HEK293T (cell line): ENCODE measurements at regions not wholly inside any gene's neighbourhood (a gene's known extent, or its start where the extent isn't known, plus 50 kb on each side); places are given as distances from the start of the nearest gene placed in this dataset.

Experiments
- CTCF ChIA-PET: fragments of 350-600 bp; formaldehyde crosslinking; extraction: SDS; loops from one replicate; lab custom pipeline; 2021; ENCODE audit warnings: antibody characterized with exemption, inconsistent platforms; lab: Yijun Ruan, JAX
- POLR2A ChIA-PET: fragments of 350-600 bp; formaldehyde crosslinking; extraction: SDS; loops from one replicate; lab custom pipeline; 2020; ENCODE audit warnings: antibody characterized with exemption, inconsistent platforms; lab: Yijun Ruan, JAX
- DNase-seq: peaks from one replicate; pipeline ENCODE4 v3.0.0; 2012; ENCODE audit warnings: mixed read lengths; ENCODE audit errors: extremely low spot score
- ARNT ChIP-seq: fragments of 450-650 bp; IDR thresholded peaks from 2 replicates; pipeline ENCODE4 v1.6.1; 2017; ENCODE audit warnings: mild to moderate bottlenecking
- BHLHE40 ChIP-seq: fragments of 450-650 bp; IDR thresholded peaks from 2 replicates; pipeline ENCODE4 v1.6.1; 2016; ENCODE audit warnings: mild to moderate bottlenecking, moderate library complexity, borderline replicate concordance
- CTBP1 ChIP-seq: fragments of 450-650 bp; IDR thresholded peaks from 2 replicates; pipeline ENCODE4 v1.6.1; 2016; ENCODE audit warnings: borderline replicate concordance
- ELF4 ChIP-seq: fragments of 450-650 bp; IDR thresholded peaks from 2 replicates; pipeline ENCODE4 v1.6.1; 2017; ENCODE audit warnings: antibody characterized with exemption
- FOXA1 ChIP-seq: fragments of 450-650 bp; IDR thresholded peaks from 2 replicates; pipeline ENCODE4 v1.6.1; 2016; ENCODE audit warnings: mild to moderate bottlenecking
- FOXK2 ChIP-seq: fragments of 450-650 bp; IDR thresholded peaks from 2 replicates; pipeline ENCODE4 v1.6.1; 2016; ENCODE audit warnings: mild to moderate bottlenecking
- FOXM1 ChIP-seq: fragments of 450-650 bp; IDR thresholded peaks from 2 replicates; pipeline ENCODE4 v1.6.1; 2017; ENCODE audit warnings: mild to moderate bottlenecking, borderline replicate concordance
- HDGF ChIP-seq: fragments of 450-650 bp; IDR thresholded peaks from 2 replicates; pipeline ENCODE4 v1.6.1; 2017; ENCODE audit warnings: antibody characterized with exemption, borderline replicate concordance
- L3MBTL2 ChIP-seq: fragments of 450-650 bp; conservative IDR thresholded peaks from 2 replicates; pipeline ENCODE4 v1.6.1; 2016; ENCODE audit warnings: mild to moderate bottlenecking
- LEF1 ChIP-seq: fragments of 450-650 bp; IDR thresholded peaks from 2 replicates; pipeline ENCODE4 v1.6.1; 2017; ENCODE audit warnings: mild to moderate bottlenecking, borderline replicate concordance
- NFRKB ChIP-seq: fragments of 450-650 bp; IDR thresholded peaks from 2 replicates; pipeline ENCODE4 v1.6.1; 2016; ENCODE audit warnings: mild to moderate bottlenecking, moderate library complexity
- SP1 ChIP-seq: fragments of 450-650 bp; IDR thresholded peaks from 2 replicates; pipeline ENCODE4 v1.6.1; 2017
- SUZ12 ChIP-seq: fragments of 450-650 bp; IDR thresholded peaks from 2 replicates; pipeline ENCODE4 v1.6.1; 2016; ENCODE audit warnings: mild to moderate bottlenecking
- TARDBP ChIP-seq: fragments of 450-650 bp; IDR thresholded peaks from 2 replicates; pipeline ENCODE4 v1.6.1; 2016
- ZNF384 ChIP-seq: fragments of 450-650 bp; IDR thresholded peaks from 2 replicates; pipeline ENCODE4 v1.6.1; 2016
- TF ChIP-seq, protein P1 (sequence below): fragments of 450-650 bp; IDR thresholded peaks from 2 replicates; pipeline ENCODE4 v1.6.1; 2016

DNA sequence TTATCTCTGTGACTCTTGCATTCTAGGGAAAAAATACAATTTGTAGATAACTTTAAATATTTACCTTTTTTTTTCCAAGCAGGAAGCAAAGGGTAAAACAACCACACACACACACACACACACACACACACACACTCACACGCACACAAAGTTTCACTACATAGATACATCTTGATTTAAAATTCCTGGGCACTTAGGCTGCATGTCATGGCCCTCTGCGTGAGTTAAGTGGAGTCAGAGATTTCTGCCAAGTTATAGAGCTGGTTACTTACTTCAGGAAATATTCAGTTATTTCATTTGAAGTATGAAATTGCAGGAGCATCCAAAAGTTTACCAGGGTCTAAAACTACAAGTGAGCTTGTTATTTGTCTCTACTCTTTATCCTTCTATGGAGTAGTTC lies 612.0 kb downstream of the IRS1 start:
- CTCF ChIA-PET = interaction anchor here (0.7 kb wide), 1 partner anchor 20 kb away, joined by 3 read pairs; no protein-coding TSS in a partner anchor
- TF ChIP-seq CTBP1 = no peak
- no peak for TF ChIP-seq ARNT
- TF ChIP-seq BHLHE40 = no peak
- no peak for TF ChIP-seq FOXK2
- TF ChIP-seq, protein P1, sequence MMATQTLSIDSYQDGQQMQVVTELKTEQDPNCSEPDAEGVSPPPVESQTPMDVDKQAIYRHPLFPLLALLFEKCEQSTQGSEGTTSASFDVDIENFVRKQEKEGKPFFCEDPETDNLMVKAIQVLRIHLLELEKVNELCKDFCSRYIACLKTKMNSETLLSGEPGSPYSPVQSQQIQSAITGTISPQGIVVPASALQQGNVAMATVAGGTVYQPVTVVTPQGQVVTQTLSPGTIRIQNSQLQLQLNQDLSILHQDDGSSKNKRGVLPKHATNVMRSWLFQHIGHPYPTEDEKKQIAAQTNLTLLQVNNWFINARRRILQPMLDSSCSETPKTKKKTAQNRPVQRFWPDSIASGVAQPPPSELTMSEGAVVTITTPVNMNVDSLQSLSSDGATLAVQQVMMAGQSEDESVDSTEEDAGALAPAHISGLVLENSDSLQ = no peak
- TF ChIP-seq FOXA1 = no peak
- no peak for TF ChIP-seq TARDBP
- DNase-seq = no peak
- POLR2A ChIA-PET = no interaction called here

GRCh38 chr2:226187156-226187555 lies 612.5 kb downstream of the IRS1 start:
- DNase-seq = no peak
- ChIA-PET POLR2A (no interaction called here), CTCF (no interaction called here)
- no peak for TF ChIP-seq LEF1
- TF ChIP-seq FOXK2 = no peak
- TF ChIP-seq L3MBTL2 = no peak
- TF ChIP-seq CTBP1 = no peak
- TF ChIP-seq ELF4 = no peak
- TF ChIP-seq ARNT = no peak
- TF ChIP-seq, protein P1 = no peak
- no peak for TF ChIP-seq SUZ12
- no peak for TF ChIP-seq FOXA1
- no peak for TF ChIP-seq TARDBP
- no peak for TF ChIP-seq SP1
- no peak for TF ChIP-seq NFRKB
- no peak for TF ChIP-seq HDGF
- TF ChIP-seq ZNF384 = no peak
- TF ChIP-seq BHLHE40 = no peak
- no peak for TF ChIP-seq FOXM1

- POLR2A ChIA-PET = no interaction called here
- no peak for DNase-seq
- CTCF ChIA-PET = interaction anchor here (0.8 kb wide), 1 partner anchor 30 kb away, joined by 3 read pairs; no protein-coding TSS in a partner anchor
- TF ChIP-seq L3MBTL2 = no peak
- no peak for TF ChIP-seq SP1
Observed at GRCh38 chr2:226185616-226186211, 613.9 kb downstream of the IRS1 start.

DNA sequence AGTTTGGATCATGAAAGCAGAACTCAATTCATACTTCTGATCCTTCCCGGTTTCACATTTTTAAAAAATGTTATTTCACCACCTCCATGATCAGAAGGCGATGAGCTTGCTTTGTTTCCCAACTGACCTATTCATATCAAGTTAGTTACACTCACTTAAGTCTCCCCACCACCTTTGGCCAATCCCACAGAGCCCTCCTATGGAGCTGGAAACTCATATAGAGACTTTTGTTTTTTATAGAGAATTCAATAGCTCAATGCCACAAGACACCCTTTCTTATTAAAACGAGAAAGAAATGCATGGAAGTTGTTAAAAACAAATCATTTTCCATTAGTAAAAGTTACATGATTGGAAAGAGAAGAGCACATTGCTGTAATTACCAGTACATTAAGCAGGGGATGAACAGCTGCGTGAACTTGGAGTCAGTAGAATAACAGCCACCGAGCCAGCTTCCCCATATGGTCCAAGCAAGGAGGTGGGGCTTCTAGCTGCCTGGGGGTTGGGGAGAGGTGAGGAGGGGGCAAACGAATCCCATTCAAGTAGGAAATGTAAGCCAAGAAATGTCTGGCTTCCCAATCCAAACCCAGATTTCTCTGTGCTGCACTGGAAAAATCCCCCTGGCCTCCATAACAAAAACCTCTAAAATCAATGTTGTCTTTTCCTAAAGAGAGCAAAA lies 614.5 kb downstream of the IRS1 start:
- no peak for DNase-seq
- CTCF ChIA-PET = interaction anchor here (0.8 to 0.9 kb wide), 2 partner anchors 17 to 31 kb away, joined by 3 read pairs; no protein-coding TSS in a partner anchor
- POLR2A ChIA-PET = no interaction called here
- TF ChIP-seq ZNF384 = no peak

DNA sequence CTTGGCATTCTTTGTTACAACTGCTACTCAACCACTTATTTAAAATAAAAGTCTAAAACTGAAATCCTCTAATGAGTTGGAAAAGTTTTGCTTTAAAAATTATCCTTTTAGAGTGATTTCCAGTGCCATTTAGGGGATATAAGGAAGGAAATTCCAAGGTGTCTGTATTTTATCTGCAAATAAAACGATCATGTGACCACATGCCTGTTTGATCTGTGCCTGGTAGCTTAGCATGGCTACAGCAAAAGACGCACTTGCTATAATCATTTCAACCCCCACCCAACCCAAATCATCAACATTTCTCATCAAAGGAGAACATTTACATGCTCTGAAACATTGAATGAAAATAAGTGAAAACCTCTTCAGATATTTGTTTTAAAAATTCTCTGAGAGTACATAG lies 615.1 kb downstream of the IRS1 start:
- ChIA-PET CTCF (interaction anchor here (0.7 to 0.9 kb wide), 3 partner anchors 9 to 32 kb away, joined by 3 read pairs; no protein-coding TSS in a partner anchor), POLR2A (no interaction called here)
- no peak for DNase-seq
- TF ChIP-seq L3MBTL2 (no peak), FOXK2 (no peak), HDGF (no peak), ELF4 (no peak), LEF1 (no peak), SP1 (no peak), FOXM1 (no peak), ARNT (no peak), BHLHE40 (no peak), SUZ12 (no peak), NFRKB (no peak), FOXA1 (no peak), ZNF384 (no peak), CTBP1 (no peak), TARDBP (no peak)
- TF ChIP-seq, protein P1 = no peak

GRCh38 chr2:226183550-226183949 lies 616.1 kb downstream of the IRS1 start:
- CTCF ChIA-PET = no interaction called here
- TF ChIP-seq L3MBTL2 (no peak), ELF4 (no peak), LEF1 (no peak), FOXA1 (no peak), FOXK2 (no peak), FOXM1 (no peak), TARDBP (no peak), SUZ12 (no peak), ZNF384 (no peak), NFRKB (no peak), ARNT (no peak)
- TF ChIP-seq, protein P1 = no peak
- POLR2A ChIA-PET = no interaction called here
- no peak for DNase-seq
